Smooth muscle cell of the brain vasculature (primary cell): ENCODE measurements at regions not wholly inside any gene's neighbourhood (a gene's known extent, or its start where the extent isn't known, plus 50 kb on each side); places are given as distances from the start of the nearest gene placed in this dataset.
"Not testable (repeated sequence)": the region's sequence is repeated elsewhere in the genome, so short reads cannot be mapped to it uniquely, and the experiment has no call there.

ENCODE experiments used
- DNase-seq: peaks from one replicate; pipeline ENCODE4 v3.0.0-alpha.2; 2012; ENCODE audit warnings: low read depth, low spot score

GRCh38 chr12:124070394-124071074 lies 97.5 kb downstream of the ZNF664 start:
- DNase-seq: not testable (repeated sequence)

- no peak for DNase-seq
Measured at GRCh38 chr12:124071075-124071443, 98.0 kb downstream of the ZNF664 start.

- no peak for DNase-seq
Measured at GRCh38 chr12:124073356-124074035, 100.5 kb downstream of the ZNF664 start.

GRCh38 chr12:124075841-124076240 lies 102.8 kb downstream of the ZNF664 start:
- no peak for DNase-seq

- DNase-seq: no peak
Measured at GRCh38 chr12:124077701-124078100, 104.7 kb downstream of the ZNF664 start.

GRCh38 chr12:124078800-124079199 lies 105.8 kb downstream of the ZNF664 start:
- DNase-seq: no peak

GRCh38 chr12:124080649-124081048 lies 107.6 kb downstream of the ZNF664 start:
- no peak for DNase-seq

- DNase-seq: no peak
Measured at GRCh38 chr12:124082012-124082411, 109.0 kb downstream of the ZNF664 start.

GRCh38 chr12:124082687-124083086 lies 109.7 kb downstream of the ZNF664 start:
- DNase-seq: no peak

GRCh38 chr12:124083708-124084107 lies 110.7 kb downstream of the ZNF664 start:
- DNase-seq: no peak

- no peak for DNase-seq
Measured at GRCh38 chr12:124085419-124086296, 112.6 kb downstream of the ZNF664 start.

- no peak for DNase-seq
Measured at GRCh38 chr12:124086299-124086898, 113.4 kb downstream of the ZNF664 start.

GRCh38 chr12:124087266-124088051 lies 114.4 kb downstream of the ZNF664 start:
- DNase-seq: no peak

- no peak for DNase-seq
Measured at GRCh38 chr12:124088217-124088907, 115.3 kb downstream of the ZNF664 start.

GRCh38 chr12:124089181-124089914 lies 116.3 kb downstream of the ZNF664 start:
- not testable (repeated sequence) for DNase-seq

GRCh38 chr12:124091835-124092234 lies 118.8 kb downstream of the ZNF664 start:
- DNase-seq: no peak

- not testable (repeated sequence) for DNase-seq
Measured at GRCh38 chr12:124092532-124092931, 119.5 kb downstream of the ZNF664 start.

- no peak for DNase-seq
Measured at GRCh38 chr12:124093297-124093696, 120.3 kb downstream of the ZNF664 start.

GRCh38 chr12:124094188-124094587 lies 121.2 kb downstream of the ZNF664 start:
- DNase-seq: no peak

- no peak for DNase-seq
Measured at GRCh38 chr12:124094733-124095132, 121.7 kb downstream of the ZNF664 start.
